ENCODE measurements at regions not wholly inside any gene's neighbourhood (a gene's known extent, or its start where the extent isn't known, plus 50 kb on each side); places are given as distances from the start of the nearest gene placed in this dataset.

DNA sequence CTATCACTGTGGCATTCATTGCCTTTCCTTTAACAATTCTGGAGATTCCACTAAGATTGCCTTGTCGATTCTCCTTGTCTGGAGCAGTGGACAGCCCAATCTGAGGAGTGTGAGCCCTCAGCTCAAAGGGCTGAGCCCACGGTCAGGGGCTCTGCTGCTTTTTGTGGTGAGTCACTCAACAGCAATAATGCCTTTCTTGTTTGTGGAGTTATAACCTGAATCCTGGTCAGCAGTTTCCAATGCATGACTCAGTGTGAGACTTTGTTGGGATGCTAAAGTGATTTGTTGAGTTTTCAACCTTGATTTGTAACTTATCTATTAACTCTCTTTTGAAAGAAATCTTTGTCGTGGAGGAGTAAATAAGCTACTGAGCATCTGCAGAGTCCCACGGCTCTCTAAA lies 183.5 kb downstream of the TJP1 start:
- Histone ChIP-seq H3K56ac (ENCODE audit: extremely low read depth, insufficient read depth, low read length) (no peak overlapping the region), H3K14ac (replicated peaks; ENCODE audit: low read depth, low read length) (no peak overlapping the region), H3K4me3 (ENCODE audit: insufficient read depth, low read depth, low read length) (no peak overlapping the region), H2AK5ac (ENCODE audit: low read depth, low read length) (no peak overlapping the region), H4K20me1 (ENCODE audit: insufficient read depth, low read length) (no peaks in the 10 kb centered on the region), H4K5ac (ENCODE audit: low read depth, low read length) (no peak overlapping the region), H3K9me1 (ENCODE audit: insufficient read depth, low read length) (no peaks in the 10 kb centered on the region), H3K79me1 (ENCODE audit: low read depth in 1 of 2, low read length in 2 of 2) (no peaks in the 10 kb centered on the region), H2AFZ (replicated peaks; ENCODE audit: low read length, poor library complexity) (no peak overlapping the region), H3K18ac (ENCODE audit: low read depth, low read length) (no peak overlapping the region), H3K4ac (ENCODE audit: low read depth, low read length) (no peak overlapping the region), H4K91ac (ENCODE audit: insufficient read depth, low read depth, low read length) (no peak overlapping the region), H3K27ac (ENCODE audit: insufficient read depth, low read length) (no peak overlapping the region), H2AK9ac (replicated peaks; ENCODE audit: low read depth, low read length, poor library complexity) (no peak overlapping the region), H3K23ac (ENCODE audit: low read depth, low read length) (no peak overlapping the region), H3K9ac (ENCODE audit: low read depth, low read length) (no peak overlapping the region), H2BK120ac (ENCODE audit: low read depth, low read length) (no peak overlapping the region), H2BK20ac (ENCODE audit: low read depth, low read length) (no peak overlapping the region), H3K27me3 (ENCODE audit: control insufficient read depth, insufficient read depth, low read length) (peaks cover 2% of the 10 kb centered on the region; the same call in 1 of the 2 replicates), H2BK15ac (ENCODE audit: low read depth, low read length) (no peak overlapping the region), H3K4me2 (ENCODE audit: low read depth, low read length) (no peak overlapping the region), H4K8ac (ENCODE audit: low read depth in 2 of 2, low read length in 2 of 2) (no peak overlapping the region), H3K9me3 (ENCODE audit: control insufficient read depth, insufficient read depth, low read length) (no peaks in the 10 kb centered on the region), H3K4me1 (ENCODE audit: control insufficient read depth, insufficient read depth, low read length) (no peaks in the 10 kb centered on the region), H2BK5ac (ENCODE audit: low read depth, low read length, poor library complexity, severe bottlenecking) (no peak overlapping the region), H3K36me3 (ENCODE audit: control insufficient read depth, insufficient read depth, low read length) (no peaks in the 10 kb centered on the region)
- CTCF ChIA-PET, result no interaction called here
- ATAC-seq (ENCODE audit: low read depth) (no peak), DNase-seq (peak; percentile 14)
- no CpG with 5 or more reads among the region's 4 CpGs for WGBS, 2 experiments (ENCODE audit: extremely low coverage in 2 of 2, insufficient read length in 1 of 2)
- POLR2A ChIA-PET (ENCODE audit: unreplicated experiment), result no interaction called here
- intact Hi-C loops (cut with micrococcal nuclease), result no loop called here
- no TSS peak for BruUV-seq (replicated peaks)
- TF ChIP-seq RCOR1 (IDR thresholded peaks at IDR 0.05; ENCODE audit: insufficient replicate concordance, low read length) (no peak), MXI1 (IDR thresholded peaks at IDR 0.05; ENCODE audit: borderline replicate concordance, low read depth, low read length) (no peak), POLR2A (IDR thresholded peaks at IDR 0.05; ENCODE audit: low read depth, low read length) (no peak), NFE2L2 (IDR thresholded peaks at IDR 0.05; ENCODE audit: low read depth, low read length) (no peak), CEBPB (IDR thresholded peaks at IDR 0.05; ENCODE audit: low read depth, low read length) (no peak), FOS (IDR thresholded peaks at IDR 0.05; ENCODE audit: low read depth, low read length) (no peak), CHD1 (IDR thresholded peaks at IDR 0.05; ENCODE audit: low read depth, low read length) (no peak), MAFK (IDR thresholded peaks at IDR 0.05; ENCODE audit: low read depth, low read length) (no peak), SMC3 (IDR thresholded peaks at IDR 0.05; ENCODE audit: low read depth, low read length) (no peak)
- TF ChIP-seq, protein P1, sequence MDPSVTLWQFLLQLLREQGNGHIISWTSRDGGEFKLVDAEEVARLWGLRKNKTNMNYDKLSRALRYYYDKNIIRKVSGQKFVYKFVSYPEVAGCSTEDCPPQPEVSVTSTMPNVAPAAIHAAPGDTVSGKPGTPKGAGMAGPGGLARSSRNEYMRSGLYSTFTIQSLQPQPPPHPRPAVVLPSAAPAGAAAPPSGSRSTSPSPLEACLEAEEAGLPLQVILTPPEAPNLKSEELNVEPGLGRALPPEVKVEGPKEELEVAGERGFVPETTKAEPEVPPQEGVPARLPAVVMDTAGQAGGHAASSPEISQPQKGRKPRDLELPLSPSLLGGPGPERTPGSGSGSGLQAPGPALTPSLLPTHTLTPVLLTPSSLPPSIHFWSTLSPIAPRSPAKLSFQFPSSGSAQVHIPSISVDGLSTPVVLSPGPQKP (IDR thresholded peaks at IDR 0.05; ENCODE audit: borderline replicate concordance, low read depth, low read length), result no peak
- TF ChIP-seq, protein P2, sequence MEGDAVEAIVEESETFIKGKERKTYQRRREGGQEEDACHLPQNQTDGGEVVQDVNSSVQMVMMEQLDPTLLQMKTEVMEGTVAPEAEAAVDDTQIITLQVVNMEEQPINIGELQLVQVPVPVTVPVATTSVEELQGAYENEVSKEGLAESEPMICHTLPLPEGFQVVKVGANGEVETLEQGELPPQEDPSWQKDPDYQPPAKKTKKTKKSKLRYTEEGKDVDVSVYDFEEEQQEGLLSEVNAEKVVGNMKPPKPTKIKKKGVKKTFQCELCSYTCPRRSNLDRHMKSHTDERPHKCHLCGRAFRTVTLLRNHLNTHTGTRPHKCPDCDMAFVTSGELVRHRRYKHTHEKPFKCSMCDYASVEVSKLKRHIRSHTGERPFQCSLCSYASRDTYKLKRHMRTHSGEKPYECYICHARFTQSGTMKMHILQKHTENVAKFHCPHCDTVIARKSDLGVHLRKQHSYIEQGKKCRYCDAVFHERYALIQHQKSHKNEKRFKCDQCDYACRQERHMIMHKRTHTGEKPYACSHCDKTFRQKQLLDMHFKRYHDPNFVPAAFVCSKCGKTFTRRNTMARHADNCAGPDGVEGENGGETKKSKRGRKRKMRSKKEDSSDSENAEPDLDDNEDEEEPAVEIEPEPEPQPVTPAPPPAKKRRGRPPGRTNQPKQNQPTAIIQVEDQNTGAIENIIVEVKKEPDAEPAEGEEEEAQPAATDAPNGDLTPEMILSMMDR (conservative IDR thresholded peaks at IDR 0.05; ENCODE audit: low read depth, low read length), result no peak
- TF ChIP-seq, protein P3, sequence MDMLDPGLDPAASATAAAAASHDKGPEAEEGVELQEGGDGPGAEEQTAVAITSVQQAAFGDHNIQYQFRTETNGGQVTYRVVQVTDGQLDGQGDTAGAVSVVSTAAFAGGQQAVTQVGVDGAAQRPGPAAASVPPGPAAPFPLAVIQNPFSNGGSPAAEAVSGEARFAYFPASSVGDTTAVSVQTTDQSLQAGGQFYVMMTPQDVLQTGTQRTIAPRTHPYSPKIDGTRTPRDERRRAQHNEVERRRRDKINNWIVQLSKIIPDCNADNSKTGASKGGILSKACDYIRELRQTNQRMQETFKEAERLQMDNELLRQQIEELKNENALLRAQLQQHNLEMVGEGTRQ (IDR thresholded peaks at IDR 0.05; ENCODE audit: low read depth, low read length), result no peak
- in situ Hi-C loops (cut with MboI; ENCODE audit: low sequenced_read_pairs), result loop anchor here (5.0 kb wide), 1 partner anchor 51 kb away; no protein-coding TSS in a partner anchor
- dilution Hi-C loops (cut with HindIII; ENCODE audit: low sequenced_read_pairs, unreplicated experiment), result no loop called here
